ENCODE measurements at regions not wholly inside any gene's neighbourhood (a gene's known extent, or its start where the extent isn't known, plus 50 kb on each side); places are given as distances from the start of the nearest gene placed in this dataset.

DNA sequence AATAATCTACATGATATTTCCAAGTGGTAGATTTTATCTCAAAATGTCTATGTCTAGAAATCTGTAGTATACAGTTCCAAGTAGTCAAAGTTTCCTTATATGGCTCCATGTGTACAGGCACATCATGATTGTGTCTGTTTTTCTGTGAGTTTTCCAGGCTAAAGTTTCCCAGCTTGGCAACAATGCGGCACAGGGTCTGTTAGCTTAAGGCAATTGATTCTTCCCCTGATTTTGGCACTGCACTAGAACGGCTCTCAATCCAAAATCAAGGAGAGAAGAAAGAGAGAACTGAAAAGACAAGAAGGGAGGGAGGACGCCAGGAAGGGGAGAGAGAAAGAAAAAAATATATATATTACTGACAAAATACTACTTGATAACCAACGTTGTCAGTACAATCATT lies 193.9 kb upstream of the SNX7 start:
- no peak for FAIRE-seq
- no peak for DNase-seq (ENCODE audit: insufficient read length, low spot score)
- TF ChIP-seq, protein P1, sequence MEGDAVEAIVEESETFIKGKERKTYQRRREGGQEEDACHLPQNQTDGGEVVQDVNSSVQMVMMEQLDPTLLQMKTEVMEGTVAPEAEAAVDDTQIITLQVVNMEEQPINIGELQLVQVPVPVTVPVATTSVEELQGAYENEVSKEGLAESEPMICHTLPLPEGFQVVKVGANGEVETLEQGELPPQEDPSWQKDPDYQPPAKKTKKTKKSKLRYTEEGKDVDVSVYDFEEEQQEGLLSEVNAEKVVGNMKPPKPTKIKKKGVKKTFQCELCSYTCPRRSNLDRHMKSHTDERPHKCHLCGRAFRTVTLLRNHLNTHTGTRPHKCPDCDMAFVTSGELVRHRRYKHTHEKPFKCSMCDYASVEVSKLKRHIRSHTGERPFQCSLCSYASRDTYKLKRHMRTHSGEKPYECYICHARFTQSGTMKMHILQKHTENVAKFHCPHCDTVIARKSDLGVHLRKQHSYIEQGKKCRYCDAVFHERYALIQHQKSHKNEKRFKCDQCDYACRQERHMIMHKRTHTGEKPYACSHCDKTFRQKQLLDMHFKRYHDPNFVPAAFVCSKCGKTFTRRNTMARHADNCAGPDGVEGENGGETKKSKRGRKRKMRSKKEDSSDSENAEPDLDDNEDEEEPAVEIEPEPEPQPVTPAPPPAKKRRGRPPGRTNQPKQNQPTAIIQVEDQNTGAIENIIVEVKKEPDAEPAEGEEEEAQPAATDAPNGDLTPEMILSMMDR (IDR thresholded peaks at IDR 0.05; ENCODE audit: insufficient read depth, missing control alignments) = no peak

DNA sequence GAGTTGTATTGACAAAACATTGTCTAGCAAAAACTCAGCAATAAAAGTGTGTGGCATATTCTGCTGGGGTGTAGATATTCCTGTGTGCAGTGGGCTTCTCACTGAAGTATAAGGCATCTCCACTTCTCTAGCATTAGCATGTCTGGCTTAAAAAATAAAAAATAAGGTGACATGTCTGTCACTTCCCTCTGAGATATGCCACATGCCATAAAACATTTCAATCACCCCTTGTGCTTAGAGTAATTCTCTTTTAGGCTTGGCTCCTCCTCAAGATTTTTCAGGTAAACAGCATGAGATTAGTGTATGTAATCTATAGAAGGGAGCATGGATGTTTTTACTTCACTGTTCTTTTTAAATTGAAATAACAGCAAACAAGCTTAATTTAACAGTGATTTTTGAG lies 194.4 kb upstream of the SNX7 start:
- FAIRE-seq = no peak
- DNase-seq (ENCODE audit: insufficient read length, low spot score) = no peak
- TF ChIP-seq, protein P1 (IDR thresholded peaks at IDR 0.05; ENCODE audit: insufficient read depth, missing control alignments) = no peak

DNA sequence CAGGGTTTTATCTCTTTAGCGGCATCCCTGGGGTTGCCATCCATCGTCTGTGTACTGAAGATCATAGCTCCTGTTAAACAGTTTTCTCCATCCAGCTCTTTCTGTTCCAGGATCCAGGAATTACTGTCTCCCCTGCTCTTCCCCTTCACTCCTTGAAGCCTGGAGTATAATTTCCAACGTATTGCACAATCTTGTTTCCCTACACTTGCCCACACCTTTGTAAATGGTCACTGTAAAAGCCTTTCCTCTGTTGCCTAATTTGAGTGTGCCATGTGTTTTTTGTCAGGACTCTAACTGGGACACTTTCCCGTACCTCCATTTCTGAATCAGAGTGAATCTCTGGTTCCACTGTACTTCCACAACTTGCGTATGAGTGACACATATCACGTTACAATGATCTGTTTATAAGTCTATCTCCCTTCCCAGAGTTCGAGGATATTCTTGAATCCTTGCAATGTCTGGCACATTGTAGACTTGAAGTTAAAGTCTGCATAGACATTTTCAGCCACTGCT lies 199.6 kb upstream of the SNX7 start:
- DNase-seq (ENCODE audit: insufficient read length, low spot score) (no peak), FAIRE-seq (no peak)
- TF ChIP-seq, protein P1 (IDR thresholded peaks at IDR 0.05; ENCODE audit: insufficient read depth, missing control alignments) = no peak

DNA sequence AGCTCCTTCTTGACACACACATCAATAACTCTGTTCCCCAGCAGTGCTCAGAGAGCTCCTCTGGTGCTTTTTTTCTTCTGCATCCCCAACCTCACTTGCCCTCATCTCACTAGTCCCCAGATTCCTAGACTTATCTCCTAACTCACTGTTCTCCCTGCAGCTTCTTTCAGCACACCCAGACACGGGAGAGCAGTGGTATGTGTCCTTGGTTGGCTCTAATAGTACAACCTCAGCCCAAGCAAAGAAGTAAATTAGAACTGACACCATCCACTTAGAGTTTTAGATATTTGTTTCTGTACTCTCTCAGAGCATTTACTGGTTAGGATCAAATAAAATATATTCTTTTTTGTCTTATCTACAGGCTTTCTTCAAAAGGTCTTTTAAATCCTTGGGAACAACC lies 201.4 kb upstream of the SNX7 start:
- DNase-seq (ENCODE audit: insufficient read length, low spot score) = no peak
- no peak for FAIRE-seq
- TF ChIP-seq, protein P1 (IDR thresholded peaks at IDR 0.05; ENCODE audit: insufficient read depth, missing control alignments) = no peak

DNA sequence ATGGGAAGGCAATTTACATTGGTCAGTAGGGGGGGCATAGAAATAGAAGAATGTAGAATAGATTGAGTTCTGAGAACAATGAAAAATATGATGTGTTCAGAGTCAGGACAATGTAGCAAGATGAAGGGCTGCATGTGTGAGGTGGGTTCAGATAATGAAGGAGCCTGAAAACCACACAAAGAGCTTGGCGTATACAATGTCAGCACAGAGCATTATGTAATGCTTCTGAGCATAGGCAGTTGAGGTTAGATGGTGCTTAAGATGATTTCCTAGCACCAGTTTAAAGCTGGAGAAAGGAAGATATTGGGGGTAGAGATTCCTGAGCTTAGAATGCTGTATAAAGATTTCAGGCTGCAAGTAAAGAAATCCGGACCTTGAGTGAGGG lies 202.0 kb upstream of the SNX7 start:
- TF ChIP-seq, protein P1 (IDR thresholded peaks at IDR 0.05; ENCODE audit: insufficient read depth, missing control alignments) = no peak
- FAIRE-seq (no peak), DNase-seq (ENCODE audit: insufficient read length, low spot score) (no peak)

DNA sequence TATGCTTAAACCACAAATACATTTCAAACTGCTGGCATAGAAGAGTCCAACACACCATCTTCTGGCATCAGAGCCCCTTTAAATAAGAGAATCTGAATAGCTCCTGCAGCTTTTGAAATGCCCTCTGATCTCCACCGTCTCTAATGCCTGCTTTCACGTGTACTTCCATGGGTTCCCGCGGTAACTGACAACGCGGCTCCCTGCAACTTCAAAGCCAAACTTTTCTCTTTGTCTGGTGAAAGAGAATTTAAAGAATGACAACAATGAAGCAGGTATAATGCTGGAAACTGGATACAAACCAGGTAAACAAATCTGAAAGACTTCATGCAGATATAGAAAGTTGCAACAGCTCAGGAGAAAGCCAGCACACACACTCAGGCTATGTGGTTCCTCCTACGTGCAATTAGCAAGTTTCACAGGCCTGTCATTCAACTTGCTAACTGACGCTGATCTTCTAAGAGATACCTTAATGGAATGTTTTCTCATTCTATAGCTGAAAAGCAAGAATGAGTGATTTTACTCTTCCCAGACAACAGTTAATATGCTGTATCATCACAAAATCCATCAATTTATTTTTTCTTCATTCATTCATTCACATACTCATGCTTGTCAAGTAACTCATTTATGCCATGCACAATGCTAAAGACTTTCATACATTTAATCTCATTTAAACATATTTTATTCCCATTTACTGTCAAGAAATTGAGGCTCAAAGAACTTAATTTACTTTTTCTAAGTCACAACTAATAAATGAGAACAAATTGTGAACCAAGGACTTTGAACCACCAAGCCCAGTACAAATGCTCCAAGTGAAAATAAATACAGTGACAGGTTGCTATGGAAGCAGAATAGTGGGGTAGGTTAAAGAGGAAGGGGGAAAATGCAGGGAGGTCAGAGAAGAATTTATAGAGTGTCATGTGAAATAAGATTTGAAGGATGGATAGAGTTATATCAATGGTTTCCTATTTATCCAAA lies 202.7 kb upstream of the SNX7 start:
- no peak for FAIRE-seq
- TF ChIP-seq, protein P1 (IDR thresholded peaks at IDR 0.05; ENCODE audit: insufficient read depth, missing control alignments) = no peak

DNA sequence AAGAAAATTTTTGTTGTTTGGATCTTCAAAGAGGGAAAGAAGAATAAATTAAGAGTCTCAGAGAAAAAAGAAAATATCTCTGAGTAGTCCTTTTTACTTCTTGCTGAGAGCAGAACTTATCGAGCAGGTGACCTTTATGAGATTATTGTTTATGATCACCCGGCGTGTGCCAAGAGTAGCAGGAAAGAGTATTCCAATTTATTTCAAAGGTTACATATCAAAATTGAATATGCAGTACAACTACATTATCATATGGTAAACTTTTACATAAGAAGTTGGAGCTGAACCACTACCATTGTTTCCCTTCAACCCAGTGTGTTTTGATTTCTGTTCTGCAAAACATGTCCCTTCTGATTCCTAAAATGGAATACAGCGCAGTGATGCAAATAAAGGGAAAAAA lies 204.3 kb upstream of the SNX7 start:
- FAIRE-seq (no peak), DNase-seq (ENCODE audit: insufficient read length, low spot score) (no peak)
- TF ChIP-seq, protein P1 (IDR thresholded peaks at IDR 0.05; ENCODE audit: insufficient read depth, missing control alignments) = no peak

More for the DNA sequence above, 202.7 kb upstream of the SNX7 start:
- DNase-seq (ENCODE audit: insufficient read length, low spot score) = no peak
